ENCODE measurements at regions not wholly inside any gene's neighbourhood (a gene's known extent, or its start where the extent isn't known, plus 50 kb on each side); places are given as distances from the start of the nearest gene placed in this dataset.

DNA sequence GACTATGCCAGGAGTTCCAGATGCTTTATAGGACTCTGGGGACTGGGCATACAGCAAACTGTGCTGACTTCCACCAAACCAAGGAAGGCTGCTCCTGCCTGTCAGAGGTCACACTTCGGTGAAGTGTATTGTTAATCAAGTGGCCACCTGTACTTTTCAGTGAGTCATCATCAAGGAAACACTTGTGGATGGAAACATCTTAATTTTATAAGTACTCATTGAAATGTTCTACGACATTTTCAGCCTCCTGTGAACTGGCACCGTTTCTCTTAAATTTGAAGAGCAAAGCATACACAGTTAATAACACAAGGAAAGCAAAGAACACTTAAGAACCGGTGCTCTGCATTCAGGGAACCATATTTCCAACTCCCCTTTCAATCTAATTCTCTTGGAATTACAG lies 801.7 kb upstream of the DPPA4 start:
- DNase-seq, result no peak

DNA sequence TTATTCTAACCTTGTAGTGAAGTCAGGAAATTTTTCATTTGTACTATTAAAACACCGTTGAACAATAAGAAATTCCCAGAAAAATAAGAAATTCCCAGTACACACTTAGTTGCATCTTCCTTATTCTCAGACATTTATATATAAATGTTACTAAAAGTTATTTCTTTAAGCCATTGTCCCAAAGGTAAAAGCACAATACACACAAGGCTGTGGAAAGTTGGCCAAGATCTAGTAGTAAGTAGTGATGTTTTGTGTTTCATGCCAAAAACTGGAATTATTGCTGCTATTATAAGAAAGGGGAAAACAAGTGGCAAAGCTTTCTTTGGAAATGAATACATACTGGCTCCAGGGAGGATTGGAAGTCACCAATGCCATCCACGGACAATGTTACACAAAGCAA lies 802.5 kb upstream of the DPPA4 start:
- DNase-seq, result no peak

- DNase-seq, result no peak
These were observed 812.4 kb upstream of the DPPA4 start for GRCh38 chr3:110149763-110150162.

GRCh38 chr3:110157221-110157620 lies 819.9 kb upstream of the DPPA4 start:
- no peak for DNase-seq

GRCh38 chr3:110164632-110165369 lies 827.5 kb upstream of the DPPA4 start:
- DNase-seq, result no peak

GRCh38 chr3:110165370-110165743 lies 828.0 kb upstream of the DPPA4 start:
- DNase-seq, result no peak

GRCh38 chr3:110165753-110166152 lies 828.4 kb upstream of the DPPA4 start:
- no peak for DNase-seq

DNA sequence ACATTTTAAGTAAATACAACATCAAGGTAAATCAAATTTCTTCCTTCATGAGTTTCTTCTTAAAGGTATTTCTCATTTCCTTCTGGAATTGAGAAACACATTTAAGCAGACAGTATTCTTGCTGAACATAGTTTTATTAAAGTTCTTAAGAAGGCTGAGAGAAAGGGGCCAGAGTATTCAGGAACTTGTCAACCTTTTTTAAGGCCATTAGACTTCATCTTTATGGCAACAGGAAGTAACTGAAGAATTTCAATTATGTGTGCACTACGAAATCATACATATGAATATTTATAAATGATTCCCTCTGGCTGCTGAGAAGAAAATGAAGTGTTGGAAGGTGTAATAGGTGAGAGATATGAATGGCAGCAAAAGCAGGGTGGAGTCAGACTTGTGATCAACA lies 829.4 kb upstream of the DPPA4 start:
- no peak for DNase-seq

DNA sequence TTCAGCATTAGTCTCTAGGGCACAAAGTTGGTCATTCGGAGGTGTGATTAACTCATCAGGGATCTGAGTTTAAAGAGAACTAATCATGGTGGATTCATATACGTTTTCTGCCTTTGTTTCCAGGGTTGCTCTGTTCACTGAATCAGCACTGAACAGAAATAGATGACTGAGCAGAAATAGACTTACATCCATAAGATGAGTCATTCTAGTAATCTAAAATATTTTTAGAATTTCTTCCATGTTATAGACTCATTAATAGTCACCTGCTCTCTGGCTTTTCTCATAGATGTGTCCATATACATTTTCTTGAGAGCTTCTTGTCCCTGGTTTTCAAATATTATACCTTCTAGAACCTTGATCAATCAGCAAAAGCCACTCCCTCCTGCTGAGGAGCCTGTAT lies 837.6 kb upstream of the DPPA4 start:
- DNase-seq, result no peak

- no peak for DNase-seq
These were observed 841.6 kb upstream of the DPPA4 start for GRCh38 chr3:110178965-110179364.

GRCh38 chr3:110180733-110181132 lies 843.4 kb upstream of the DPPA4 start:
- DNase-seq, result no peak

DNA sequence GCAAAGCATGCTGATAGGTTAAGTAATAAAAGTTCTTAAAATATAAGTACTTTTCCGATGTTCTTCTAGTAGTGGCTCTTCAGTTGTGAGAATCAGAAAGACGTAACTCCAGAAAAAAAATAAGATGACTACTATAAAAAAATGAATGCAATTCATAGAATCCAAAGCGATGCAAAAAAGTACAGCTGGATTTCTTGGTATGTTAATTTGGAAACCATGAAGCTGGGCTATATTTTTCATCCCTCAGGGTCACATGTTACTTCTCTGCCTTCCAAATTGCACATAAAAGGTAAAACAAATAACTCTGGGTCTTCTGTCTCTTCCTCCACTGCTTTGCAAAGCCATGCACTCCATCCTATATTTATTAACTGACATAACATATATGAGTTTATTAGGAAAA lies 843.9 kb upstream of the DPPA4 start:
- no peak for DNase-seq

GRCh38 chr3:110184536-110184935 lies 847.2 kb upstream of the DPPA4 start:
- DNase-seq, result no peak

GRCh38 chr3:110193074-110193473 lies 855.7 kb upstream of the DPPA4 start:
- no peak for DNase-seq

DNA sequence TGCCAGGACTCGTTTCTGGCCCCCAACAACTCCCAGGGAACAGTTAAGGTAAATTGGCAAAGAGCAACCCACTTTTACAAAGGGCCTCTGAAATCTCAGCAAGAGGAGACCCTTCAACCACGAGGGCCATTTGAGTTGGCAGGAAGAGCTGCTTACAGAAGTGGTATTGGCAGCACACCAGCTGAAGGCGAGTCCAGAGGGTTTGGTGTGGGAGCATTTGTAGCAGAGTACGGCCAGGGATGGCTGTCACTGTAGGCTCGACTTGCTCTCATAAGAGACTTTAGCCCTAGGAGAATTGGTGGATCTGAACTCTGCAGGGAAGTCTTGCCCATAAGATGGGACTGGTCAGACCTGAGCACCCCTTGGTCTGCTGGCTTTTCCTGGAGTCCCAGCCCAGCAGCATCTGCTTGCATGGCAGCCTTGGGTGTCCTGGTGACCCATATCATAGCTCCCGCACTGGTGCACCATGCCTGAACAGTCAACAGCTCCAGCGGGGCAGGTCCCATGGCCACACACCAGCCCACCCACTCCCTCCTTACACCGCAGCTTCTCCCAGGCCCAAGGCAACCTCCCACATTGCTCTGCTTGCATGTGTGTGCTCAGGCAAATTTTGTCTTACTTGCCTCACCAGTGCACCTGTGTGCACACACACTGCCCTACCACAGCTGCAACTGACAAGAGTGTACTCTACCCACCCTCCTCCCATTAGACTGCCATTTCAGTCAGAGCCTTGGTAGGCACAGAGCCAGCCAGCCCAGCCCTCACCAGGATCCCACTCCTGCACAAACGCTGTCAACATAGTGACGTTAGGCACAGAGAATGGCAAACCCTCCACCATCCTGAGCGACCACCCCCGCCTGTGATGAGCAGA lies 861.6 kb upstream of the DPPA4 start:
- no peak for DNase-seq

DNA sequence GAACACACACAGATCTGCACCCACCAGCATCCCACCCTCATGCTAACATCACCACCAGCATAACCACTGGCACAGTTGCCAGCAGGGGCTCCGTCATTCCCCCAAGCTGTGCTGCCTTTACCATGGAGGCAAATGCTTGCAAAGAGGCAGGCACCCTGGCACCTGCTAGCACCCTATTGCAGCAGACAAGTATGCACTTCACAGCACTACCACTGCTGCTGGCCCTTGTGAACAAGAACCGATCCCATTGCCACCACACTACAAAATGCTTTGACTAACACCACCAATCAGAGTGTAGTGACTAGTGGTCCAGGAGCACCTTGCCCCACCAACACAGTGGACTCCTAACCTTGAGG lies 862.2 kb upstream of the DPPA4 start:
- DNase-seq, result no peak

- no peak for DNase-seq
These were observed 861.4 kb upstream of the NECTIN3 start for GRCh38 chr3:110210086-110210660.

GRCh38 chr3:110226645-110227044 lies 845.0 kb upstream of the NECTIN3 start:
- DNase-seq, result no peak

- no peak for DNase-seq
These were observed 843.6 kb upstream of the NECTIN3 start for GRCh38 chr3:110227991-110228390.

GRCh38 chr3:110234831-110235230 lies 836.8 kb upstream of the NECTIN3 start:
- no peak for DNase-seq

- no peak for DNase-seq
These were observed 834.5 kb upstream of the NECTIN3 start for GRCh38 chr3:110236976-110237610.

GRCh38 chr3:110243081-110243480 lies 828.5 kb upstream of the NECTIN3 start:
- no peak for DNase-seq

- DNase-seq, result no peak
These were observed 824.7 kb upstream of the NECTIN3 start for GRCh38 chr3:110246796-110247376.

Data from retina (tissue), 1 donor.